ENCODE measurements at regions not wholly inside any gene's neighbourhood (a gene's known extent, or its start where the extent isn't known, plus 50 kb on each side); places are given as distances from the start of the nearest gene placed in this dataset.

DNA sequence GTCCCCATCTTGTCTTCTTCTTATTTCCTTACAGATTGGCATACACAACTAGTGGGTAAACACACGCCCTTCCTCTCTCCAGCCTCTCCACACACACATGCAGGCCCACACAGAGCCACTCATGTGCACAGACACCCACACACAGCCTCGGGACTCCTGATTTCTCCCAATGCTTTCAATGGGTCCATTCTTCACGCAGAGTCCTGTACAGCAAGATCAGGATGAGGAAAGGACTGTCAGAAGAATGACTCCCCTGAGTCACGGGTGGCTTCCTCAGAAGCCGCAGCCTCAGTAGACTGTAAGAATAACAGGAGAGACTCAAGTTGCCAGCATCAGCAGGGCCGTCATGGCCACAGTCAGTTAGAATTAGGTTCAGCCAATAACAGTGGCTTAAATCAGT, 109.1 kb upstream of the GLI2 start:
- DNase-seq, result no peak
- Histone ChIP-seq H3K27ac (ENCODE audit: low read length) (no peak overlapping the region), H3K4me1 (ENCODE audit: insufficient read depth, low read length) (peaks cover 27% of the 10 kb centered on the region), H3K36me3 (ENCODE audit: low read depth, low read length) (no peaks in the 10 kb centered on the region), H3K4me3 (ENCODE audit: low read length) (no peak overlapping the region), H4K20me1 (ENCODE audit: low read length) (no peaks in the 10 kb centered on the region), H3K9ac (ENCODE audit: low read length) (no peak overlapping the region), H3F3A (ENCODE audit: low read length, unreplicated experiment) (no peaks in the 10 kb centered on the region), H3K9me2 (replicated peaks; ENCODE audit: low read length) (no peaks in the 10 kb centered on the region), H3K9me3 (ENCODE audit: low read length) (no peaks in the 10 kb centered on the region), H3K4me2 (ENCODE audit: low read length) (no peak overlapping the region), H2AFZ (ENCODE audit: low read length) (no peak overlapping the region), H3K79me2 (ENCODE audit: low read length) (no peaks in the 10 kb centered on the region), H3K27me3 (ENCODE audit: low read length) (no peaks in the 10 kb centered on the region)
- TF ChIP-seq EZH2 (IDR thresholded peaks at IDR 0.05; ENCODE audit: low read length, unreplicated experiment) (no peak), EZH2phosphoT487 (IDR thresholded peaks at IDR 0.05; ENCODE audit: borderline replicate concordance, low read length) (no peak)
- TF ChIP-seq, protein P1, sequence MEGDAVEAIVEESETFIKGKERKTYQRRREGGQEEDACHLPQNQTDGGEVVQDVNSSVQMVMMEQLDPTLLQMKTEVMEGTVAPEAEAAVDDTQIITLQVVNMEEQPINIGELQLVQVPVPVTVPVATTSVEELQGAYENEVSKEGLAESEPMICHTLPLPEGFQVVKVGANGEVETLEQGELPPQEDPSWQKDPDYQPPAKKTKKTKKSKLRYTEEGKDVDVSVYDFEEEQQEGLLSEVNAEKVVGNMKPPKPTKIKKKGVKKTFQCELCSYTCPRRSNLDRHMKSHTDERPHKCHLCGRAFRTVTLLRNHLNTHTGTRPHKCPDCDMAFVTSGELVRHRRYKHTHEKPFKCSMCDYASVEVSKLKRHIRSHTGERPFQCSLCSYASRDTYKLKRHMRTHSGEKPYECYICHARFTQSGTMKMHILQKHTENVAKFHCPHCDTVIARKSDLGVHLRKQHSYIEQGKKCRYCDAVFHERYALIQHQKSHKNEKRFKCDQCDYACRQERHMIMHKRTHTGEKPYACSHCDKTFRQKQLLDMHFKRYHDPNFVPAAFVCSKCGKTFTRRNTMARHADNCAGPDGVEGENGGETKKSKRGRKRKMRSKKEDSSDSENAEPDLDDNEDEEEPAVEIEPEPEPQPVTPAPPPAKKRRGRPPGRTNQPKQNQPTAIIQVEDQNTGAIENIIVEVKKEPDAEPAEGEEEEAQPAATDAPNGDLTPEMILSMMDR (conservative IDR thresholded peaks at IDR 0.05; ENCODE audit: low read depth, low read length), result no peak
- intact Hi-C loops (cut with micrococcal nuclease), result no loop called here
- CTCF ChIA-PET, result no interaction called here
- POLR2A ChIA-PET (ENCODE audit: unreplicated experiment), result no interaction called here
- no TSS peak for BruUV-seq (replicated peaks)
- ATAC-seq, result peak; percentile 39

DNA sequence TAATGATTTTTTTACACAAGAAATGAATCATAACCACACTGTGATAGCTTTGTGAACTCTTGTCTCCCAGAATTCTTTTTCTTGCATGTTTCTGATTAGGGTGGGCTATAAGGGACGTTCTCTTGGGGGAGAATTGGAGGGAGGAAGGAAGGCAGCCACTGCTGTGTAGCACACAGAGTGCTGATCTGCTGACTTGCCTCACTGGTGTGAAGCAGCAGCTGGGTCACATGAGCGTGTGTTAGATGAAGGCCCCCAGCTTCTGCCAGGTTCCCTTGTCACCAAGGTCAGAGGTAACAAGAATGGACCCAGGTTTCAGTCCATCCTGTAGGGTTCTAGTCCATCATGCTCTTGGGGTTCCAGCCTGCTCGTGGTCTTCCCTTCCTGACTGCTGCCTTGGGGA, 107.4 kb upstream of the GLI2 start:
- BruUV-seq (replicated peaks), result no TSS peak
- no peaks in the 10 kb centered on the region for H4K20me1 ChIP-seq (ENCODE audit: low read length)
- no peak for TF ChIP-seq EZH2phosphoT487 (IDR thresholded peaks at IDR 0.05; ENCODE audit: borderline replicate concordance, low read length)
- TF ChIP-seq, protein P1 (conservative IDR thresholded peaks at IDR 0.05; ENCODE audit: low read depth, low read length), result no peak
- no peak for TF ChIP-seq EZH2 (IDR thresholded peaks at IDR 0.05; ENCODE audit: low read length, unreplicated experiment)
- no peaks in the 10 kb centered on the region for H3K9me2 ChIP-seq (replicated peaks; ENCODE audit: low read length)
- no peaks in the 10 kb centered on the region for H3K36me3 ChIP-seq (ENCODE audit: low read depth, low read length)
- intact Hi-C loops (cut with micrococcal nuclease), result no loop called here
- ATAC-seq (no peak), DNase-seq (no peak)
- ChIA-PET CTCF (no interaction called here), POLR2A (ENCODE audit: unreplicated experiment) (no interaction called here)
- H3K4me1 ChIP-seq (ENCODE audit: insufficient read depth, low read length), result peaks cover 27% of the 10 kb centered on the region
- no peak overlapping the region for H3K4me2 ChIP-seq (ENCODE audit: low read length)
- H3K79me2 ChIP-seq (ENCODE audit: low read length), result no peaks in the 10 kb centered on the region
- H3K9me3 ChIP-seq (ENCODE audit: low read length), result no peaks in the 10 kb centered on the region
- H3K4me3 ChIP-seq (ENCODE audit: low read length), result no peak overlapping the region
- no peaks in the 10 kb centered on the region for H3K27me3 ChIP-seq (ENCODE audit: low read length)
- H3K9ac ChIP-seq (ENCODE audit: low read length), result no peak overlapping the region
- H3F3A ChIP-seq (ENCODE audit: low read length, unreplicated experiment), result no peaks in the 10 kb centered on the region
- no peak overlapping the region for H3K27ac ChIP-seq (ENCODE audit: low read length)
- no peak overlapping the region for H2AFZ ChIP-seq (ENCODE audit: low read length)

DNA sequence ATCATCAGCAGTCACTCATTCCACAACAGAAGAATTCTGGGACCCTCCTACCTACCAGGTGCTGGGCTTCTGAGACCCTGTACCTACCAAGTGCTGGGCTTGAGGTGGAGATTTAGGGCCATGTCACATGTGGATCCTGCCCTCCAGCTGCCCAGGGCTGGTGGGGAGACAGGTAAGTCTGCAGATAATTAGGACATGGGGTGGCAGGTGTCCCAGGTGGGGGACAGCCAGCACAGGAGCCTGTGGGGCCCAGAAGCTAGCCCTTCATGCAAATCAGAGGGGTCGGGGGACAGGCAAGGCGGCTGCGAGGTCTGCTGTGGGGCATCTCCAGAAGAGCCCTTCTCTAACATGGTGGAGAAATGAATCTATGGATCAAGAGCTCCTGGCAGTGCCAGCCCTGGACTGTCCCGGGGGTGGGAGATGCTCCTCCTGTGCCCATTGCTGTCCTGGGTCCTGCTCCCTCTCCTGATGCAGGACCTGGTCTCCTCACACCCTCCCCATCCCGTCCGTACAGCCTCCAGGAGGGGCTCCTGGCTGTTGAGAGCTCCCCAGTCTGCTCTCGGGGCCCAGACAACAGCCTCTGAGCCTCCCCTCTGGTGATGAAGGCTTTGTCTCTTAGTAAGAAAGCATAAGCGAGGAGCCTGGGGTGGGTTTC, 106.3 kb upstream of the GLI2 start:
- CTCF ChIA-PET, result interaction anchor here (0.5 kb wide), 1 partner anchor 377 kb away, joined by 3 read pairs; the partner anchor contains the start of gene RALB

More for the DNA sequence above, 106.3 kb upstream of the GLI2 start:
- DNase-seq (no peak), ATAC-seq (no peak)
- TF ChIP-seq, protein P1 (conservative IDR thresholded peaks at IDR 0.05; ENCODE audit: low read depth, low read length), result no peak
- TF ChIP-seq EZH2phosphoT487 (IDR thresholded peaks at IDR 0.05; ENCODE audit: borderline replicate concordance, low read length), result no peak
- TF ChIP-seq EZH2 (IDR thresholded peaks at IDR 0.05; ENCODE audit: low read length, unreplicated experiment), result no peak
- no peaks in the 10 kb centered on the region for H3K9me3 ChIP-seq (ENCODE audit: low read length)
- no peaks in the 10 kb centered on the region for H3F3A ChIP-seq (ENCODE audit: low read length, unreplicated experiment)
- H3K4me3 ChIP-seq (ENCODE audit: low read length), result no peak overlapping the region
- no peaks in the 10 kb centered on the region for H3K9me2 ChIP-seq (replicated peaks; ENCODE audit: low read length)
- H3K4me2 ChIP-seq (ENCODE audit: low read length), result no peak overlapping the region
- no peak overlapping the region for H2AFZ ChIP-seq (ENCODE audit: low read length)
- no peaks in the 10 kb centered on the region for H4K20me1 ChIP-seq (ENCODE audit: low read length)
- no peaks in the 10 kb centered on the region for H3K36me3 ChIP-seq (ENCODE audit: low read depth, low read length)
- peaks cover 27% of the 10 kb centered on the region for H3K4me1 ChIP-seq (ENCODE audit: insufficient read depth, low read length)
- no peak overlapping the region for H3K27ac ChIP-seq (ENCODE audit: low read length)
- no peaks in the 10 kb centered on the region for H3K27me3 ChIP-seq (ENCODE audit: low read length)
- no peak overlapping the region for H3K9ac ChIP-seq (ENCODE audit: low read length)
- intact Hi-C loops (cut with micrococcal nuclease), result no loop called here
- H3K79me2 ChIP-seq (ENCODE audit: low read length), result no peaks in the 10 kb centered on the region
- POLR2A ChIA-PET (ENCODE audit: unreplicated experiment), result no interaction called here
- no TSS peak for BruUV-seq (replicated peaks)

All from PC-3 (cell line).